AG09309 (cell line): ENCODE measurements at regions not wholly inside any gene's neighbourhood (a gene's known extent, or its start where the extent isn't known, plus 50 kb on each side); places are given as distances from the start of the nearest gene placed in this dataset.

Experiments used
- DNase-seq: peaks from one replicate; pipeline ENCODE4 v3.0.0-alpha.2; 2010; ENCODE audit warnings: low read depth
- H3K4me3 ChIP-seq: 2 replicates; pipeline ENCODE4 v1.5.1; 2011; ENCODE audit warnings: mild to moderate bottlenecking, low read depth, low read length, moderate library complexity; ENCODE audit not compliant: control insufficient read depth
- CTCF ChIP-seq: IDR thresholded peaks from 2 replicates; pipeline ENCODE4 v1.5.1; 2011; ENCODE audit warnings: mild to moderate bottlenecking, low read depth, low read length, inconsistent platforms; ENCODE audit not compliant: insufficient read depth, control insufficient read depth; ENCODE audit errors: missing control alignments

- no peak for TF ChIP-seq CTCF
- no peak overlapping the region for H3K4me3 ChIP-seq
- DNase-seq: no peak
Measured at GRCh38 chr2:221215487-221215886, 356.6 kb downstream of the EPHA4 start.

GRCh38 chr2:221216636-221217035, 355.5 kb downstream of the EPHA4 start:
- no peak overlapping the region for H3K4me3 ChIP-seq
- TF ChIP-seq CTCF: no peak
- DNase-seq: no peak

- no peak for DNase-seq
- no peak for TF ChIP-seq CTCF
- no peak overlapping the region for H3K4me3 ChIP-seq
Measured at GRCh38 chr2:221225752-221226151, 346.4 kb downstream of the EPHA4 start.

GRCh38 chr2:221228214-221228769, 343.8 kb downstream of the EPHA4 start:
- DNase-seq: no peak
- TF ChIP-seq CTCF: no peak
- no peak overlapping the region for H3K4me3 ChIP-seq

- H3K4me3 ChIP-seq: no peak overlapping the region
- no peak for TF ChIP-seq CTCF
- DNase-seq: no peak
Measured at GRCh38 chr2:221229099-221229498, 343.0 kb downstream of the EPHA4 start.

GRCh38 chr2:221231511-221231910, 340.6 kb downstream of the EPHA4 start:
- H3K4me3 ChIP-seq: no peak overlapping the region
- no peak for TF ChIP-seq CTCF
- no peak for DNase-seq

- H3K4me3 ChIP-seq: no peak overlapping the region
- DNase-seq: no peak
- no peak for TF ChIP-seq CTCF
Measured at GRCh38 chr2:221235941-221236340, 336.2 kb downstream of the EPHA4 start.
